ENCODE measurements at regions not wholly inside any gene's neighbourhood (a gene's known extent, or its start where the extent isn't known, plus 50 kb on each side); places are given as distances from the start of the nearest gene placed in this dataset.

GRCh38 chr3:29033511-29033910, 247.4 kb upstream of the RBMS3 start:
- no peak for DNase-seq (ENCODE audit: low read depth in 2 of 2)

- DNase-seq (ENCODE audit: low read depth in 2 of 2), result no peak
Measured at GRCh38 chr3:29050155-29050554, 230.7 kb upstream of the RBMS3 start.

GRCh38 chr3:29057326-29057725, 223.5 kb upstream of the RBMS3 start:
- no peak for DNase-seq (ENCODE audit: low read depth in 2 of 2)

- no peak for DNase-seq (ENCODE audit: low read depth in 2 of 2)
Measured at GRCh38 chr3:29064085-29064484, 216.8 kb upstream of the RBMS3 start.

GRCh38 chr3:29065211-29065785, 215.6 kb upstream of the RBMS3 start:
- no peak for DNase-seq (ENCODE audit: low read depth in 2 of 2)

GRCh38 chr3:29067007-29067406, 213.9 kb upstream of the RBMS3 start:
- no peak for DNase-seq (ENCODE audit: low read depth in 2 of 2)

GRCh38 chr3:29070959-29071634, 209.8 kb upstream of the RBMS3 start:
- DNase-seq (ENCODE audit: low read depth in 2 of 2), result no peak

- no peak for DNase-seq (ENCODE audit: low read depth in 2 of 2)
Measured at GRCh38 chr3:29072611-29073010, 208.3 kb upstream of the RBMS3 start.

GRCh38 chr3:29077356-29077755, 203.5 kb upstream of the RBMS3 start:
- DNase-seq (ENCODE audit: low read depth in 2 of 2), result no peak

- no peak for DNase-seq (ENCODE audit: low read depth in 2 of 2)
Measured at GRCh38 chr3:29079358-29079757, 201.5 kb upstream of the RBMS3 start.

GRCh38 chr3:29080967-29081366, 199.9 kb upstream of the RBMS3 start:
- DNase-seq (ENCODE audit: low read depth in 2 of 2), result no peak

GRCh38 chr3:29083081-29083480, 197.8 kb upstream of the RBMS3 start:
- DNase-seq (ENCODE audit: low read depth in 2 of 2), result no peak

GRCh38 chr3:29083676-29084075, 197.2 kb upstream of the RBMS3 start:
- DNase-seq (ENCODE audit: low read depth in 2 of 2), result no peak

- DNase-seq (ENCODE audit: low read depth in 2 of 2), result no peak
Measured at GRCh38 chr3:29088579-29088978, 192.3 kb upstream of the RBMS3 start.

- DNase-seq (ENCODE audit: low read depth in 2 of 2), result no peak
Measured at GRCh38 chr3:29090912-29091597, 189.8 kb upstream of the RBMS3 start.

GRCh38 chr3:29091599-29092189, 189.2 kb upstream of the RBMS3 start:
- no peak for DNase-seq (ENCODE audit: low read depth in 2 of 2)

GRCh38 chr3:29092348-29092747, 188.5 kb upstream of the RBMS3 start:
- no peak for DNase-seq (ENCODE audit: low read depth in 2 of 2)

GRCh38 chr3:29099296-29099695, 181.6 kb upstream of the RBMS3 start:
- DNase-seq (ENCODE audit: low read depth in 2 of 2), result no peak

GRCh38 chr3:29099775-29100174, 181.1 kb upstream of the RBMS3 start:
- DNase-seq (ENCODE audit: low read depth in 2 of 2), result no peak

GRCh38 chr3:29100292-29100691, 180.6 kb upstream of the RBMS3 start:
- DNase-seq (ENCODE audit: low read depth in 2 of 2), result no peak

- no peak for DNase-seq (ENCODE audit: low read depth in 2 of 2)
Measured at GRCh38 chr3:29128001-29128400, 152.9 kb upstream of the RBMS3 start.

- DNase-seq (ENCODE audit: low read depth in 2 of 2), result peak in 1 of 2 donors; percentile 2
Measured at GRCh38 chr3:29137601-29138000, 143.3 kb upstream of the RBMS3 start.

- DNase-seq (ENCODE audit: low read depth in 2 of 2), result no peak
Measured at GRCh38 chr3:29138171-29138570, 142.7 kb upstream of the RBMS3 start.
